Neuronal stem cell (in vitro differentiated cells): ENCODE measurements at regions not wholly inside any gene's neighbourhood (a gene's known extent, or its start where the extent isn't known, plus 50 kb on each side); places are given as distances from the start of the nearest gene placed in this dataset.

Experiments
- DNase-seq: peaks from one replicate; pipeline ENCODE4 v3.0.0-alpha.2; 2013; ENCODE audit warnings: low spot score
- H2AFZ ChIP-seq: one replicate; pipeline ENCODE4 v1.6.1; 2013; ENCODE audit warnings: mild to moderate bottlenecking, low read length, inconsistent platforms
- H2AK5ac ChIP-seq: 2 replicates; pipeline ENCODE4 v1.6.1; 2013; ENCODE audit warnings: low read depth, mild to moderate bottlenecking, inconsistent platforms, low read length, moderate library complexity, mixed read lengths
- H2BK120ac ChIP-seq: 2 replicates; pipeline ENCODE4 v1.6.1; 2013; ENCODE audit warnings: low read depth, mild to moderate bottlenecking, inconsistent platforms, low read length, moderate library complexity, mixed read lengths
- H2BK12ac ChIP-seq: one replicate; pipeline ENCODE4 v1.6.1; 2013; ENCODE audit warnings: low read length, inconsistent platforms
- H2BK15ac ChIP-seq: 2 replicates; pipeline ENCODE4 v1.6.1; 2013; ENCODE audit warnings: mild to moderate bottlenecking, low read length, inconsistent platforms, mixed read lengths
- H2BK5ac ChIP-seq: one replicate; pipeline ENCODE4 v1.6.1; 2013; ENCODE audit warnings: inconsistent platforms, mild to moderate bottlenecking, low read length, moderate library complexity
- H3K14ac ChIP-seq: one replicate; pipeline ENCODE4 v1.6.1; 2013; ENCODE audit warnings: low read length, inconsistent platforms
- H3K18ac ChIP-seq: 2 replicates; pipeline ENCODE4 v1.6.1; 2013; ENCODE audit warnings: low read length, inconsistent platforms
- H3K23ac ChIP-seq: 2 replicates; pipeline ENCODE4 v1.6.1; 2013; ENCODE audit warnings: low read depth, mild to moderate bottlenecking, mixed read lengths, low read length, inconsistent platforms; ENCODE audit not compliant: poor library complexity
- H3K27ac ChIP-seq: replicated peaks from 3 replicates; pipeline ENCODE4 v1.5.1; 2013; ENCODE audit warnings: low read length, inconsistent platforms
- H3K27me3 ChIP-seq, 3 experiments: 2 replicates each; pipeline ENCODE4 v1.6.1; 2013; ENCODE audit warnings: low read length in 3 of 3, mild to moderate bottlenecking in 2 of 3, inconsistent platforms in 1 of 3, low read depth in 1 of 3, mixed read lengths in 1 of 3, moderate library complexity in 1 of 3; ENCODE audit not compliant: control insufficient read depth in 3 of 3, insufficient read depth in 3 of 3
- H3K36me3 ChIP-seq, 2 donors: replicated peaks in 1 of 2; 2 replicates each; pipeline ENCODE4 v1.6.1; 2013; ENCODE audit warnings: low read length in 2 of 2; ENCODE audit not compliant: control insufficient read depth in 2 of 2, insufficient read depth in 2 of 2
- H3K4ac ChIP-seq: 2 replicates; pipeline ENCODE4 v1.6.1; 2013; ENCODE audit warnings: inconsistent platforms, mild to moderate bottlenecking, low read length, moderate library complexity
- H3K4me1 ChIP-seq, 2 donors: 1 replicate in 1 of 2; 2 replicates in 1 of 2; pipeline ENCODE4 v1.6.1; 2013; ENCODE audit warnings: low read length in 2 of 2, low read depth in 1 of 2; ENCODE audit not compliant: control insufficient read depth in 2 of 2, insufficient read depth in 1 of 2
- H3K4me2 ChIP-seq: one replicate; pipeline ENCODE4 v1.6.1; 2013; ENCODE audit warnings: mild to moderate bottlenecking, low read length, inconsistent platforms; ENCODE audit not compliant: insufficient read depth, poor library complexity, severe bottlenecking
- H3K4me3 ChIP-seq, 2 donors: 2 replicates each; pipeline ENCODE4 v1.5.1; 2013; ENCODE audit warnings: low read length in 2 of 2, mild to moderate bottlenecking in 2 of 2, inconsistent platforms in 1 of 2, moderate library complexity in 1 of 2
- H3K79me1 ChIP-seq: one replicate; pipeline ENCODE4 v1.6.1; 2013; ENCODE audit warnings: low read depth, mild to moderate bottlenecking, inconsistent platforms, low read length, moderate library complexity
- H3K9ac ChIP-seq: one replicate; pipeline ENCODE4 v1.6.1; 2013; ENCODE audit warnings: mild to moderate bottlenecking, low read depth, low read length, inconsistent platforms; ENCODE audit not compliant: poor library complexity
- H3K9me3 ChIP-seq, 2 donors: replicated peaks in 1 of 2; 2 replicates each; pipeline versions ENCODE3 to v1.6.1; 2013; ENCODE audit warnings: low read length in 2 of 2, mild to moderate bottlenecking in 2 of 2, inconsistent platforms in 1 of 2, low read depth in 1 of 2, mixed read lengths in 1 of 2, moderate library complexity in 1 of 2; ENCODE audit not compliant: control insufficient read depth in 2 of 2, insufficient read depth in 1 of 2
- H4K8ac ChIP-seq: one replicate; pipeline ENCODE4 v1.6.1; 2013; ENCODE audit warnings: low read depth, mild to moderate bottlenecking, inconsistent platforms, low read length, moderate library complexity
- H4K91ac ChIP-seq: one replicate; pipeline ENCODE4 v1.6.1; 2013; ENCODE audit warnings: low read length, low read depth, mild to moderate bottlenecking, inconsistent platforms; ENCODE audit not compliant: poor library complexity
- WGBS, 2 donors: extraction: QIAGEN DNeasy Blood & Tissue Kit; methylation state at CpG; one replicate each; pipeline ENCODE4 v1.1.7; 2013; ENCODE audit warnings: missing lambda C conversion rate in 2 of 2, mixed read lengths in 1 of 2; ENCODE audit not compliant: insufficient read length in 2 of 2, insufficient replicate concordance in 1 of 2; ENCODE audit errors: extremely low coverage in 2 of 2; 5-methylcytosine and 5-hydroxymethylcytosine counted together

DNA sequence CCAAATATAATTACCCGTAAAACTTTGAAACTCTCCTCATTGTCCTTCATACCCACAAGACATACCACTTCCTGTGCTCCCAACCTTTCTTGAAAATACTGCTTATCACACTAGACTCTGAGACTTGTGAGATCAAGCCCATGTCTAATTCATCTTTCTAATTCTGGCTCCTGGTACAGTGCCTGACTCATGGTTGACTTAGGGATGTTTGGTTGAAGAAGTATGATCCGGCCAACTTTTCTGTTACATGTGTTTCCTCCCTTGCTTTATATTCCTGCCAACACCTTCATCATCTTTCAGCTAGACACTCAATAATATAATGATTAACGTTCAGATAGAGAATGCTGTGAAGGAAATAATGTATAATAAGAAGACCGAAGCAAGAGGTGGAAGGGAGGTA, 58.2 kb downstream of the MEX3B start:
- no peak overlapping the region for H2BK15ac ChIP-seq
- no peaks in the 10 kb centered on the region for H3K27me3 ChIP-seq
- no peak overlapping the region for H2AFZ ChIP-seq
- no peak overlapping the region for H3K4me3 ChIP-seq
- peaks cover 5 to 13% of the 10 kb centered on the region in 2 donors for H3K9me3 ChIP-seq
- no peak overlapping the region for H3K9ac ChIP-seq
- no peaks in the 10 kb centered on the region for H3K79me1 ChIP-seq
- H2BK120ac ChIP-seq, result no peak overlapping the region
- no peak overlapping the region for H2BK12ac ChIP-seq
- H3K27ac ChIP-seq, result no peak overlapping the region
- H4K91ac ChIP-seq, result no peak overlapping the region
- no peak overlapping the region for H2AK5ac ChIP-seq
- no peak for DNase-seq
- H3K23ac ChIP-seq, result no peak overlapping the region
- no peak overlapping the region for H3K4me2 ChIP-seq
- no peak overlapping the region for H3K14ac ChIP-seq
- H3K36me3 ChIP-seq, result peaks cover 0 to 2% of the 10 kb centered on the region in 2 donors
- H4K8ac ChIP-seq, result no peak overlapping the region
- H2BK5ac ChIP-seq, result no peak overlapping the region
- 100% methylated on average over 1 of the region's 4 CpGs; no CpG with 5 or more reads in 1 of the 2 donors for WGBS, 2 donors
- H3K18ac ChIP-seq, result no peak overlapping the region
- no peaks in the 10 kb centered on the region for H3K4me1 ChIP-seq
- H3K4ac ChIP-seq, result no peak overlapping the region

DNA sequence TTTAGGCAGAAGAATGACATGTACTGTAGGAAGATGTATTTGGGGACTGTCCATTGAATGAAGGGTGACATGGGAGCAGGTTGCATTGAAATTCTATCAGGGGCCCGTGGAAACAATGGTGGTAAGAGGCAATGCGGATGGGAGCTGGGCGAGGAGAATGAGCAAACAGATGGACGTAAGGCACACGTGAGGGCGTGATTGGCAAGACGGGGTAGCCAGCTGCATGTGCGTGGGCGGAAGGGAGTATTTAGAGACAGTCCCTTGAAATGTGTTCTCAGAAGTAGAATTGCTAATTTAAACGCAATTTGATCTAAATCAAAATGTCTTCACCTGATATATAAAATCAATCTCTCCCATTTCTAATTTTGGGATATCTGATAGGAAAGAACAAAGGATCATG, 62.3 kb downstream of the MEX3B start:
- Histone ChIP-seq H2BK5ac (no peak overlapping the region), H2BK120ac (no peak overlapping the region), H4K8ac (no peak overlapping the region), H2AK5ac (no peak overlapping the region), H2BK12ac (no peak overlapping the region), H3K18ac (no peak overlapping the region), H3K4me3 (no peak overlapping the region), H3K27ac (no peak overlapping the region), H2AFZ (no peak overlapping the region), H3K79me1 (no peaks in the 10 kb centered on the region), H3K27me3 (no peaks in the 10 kb centered on the region), H3K14ac (no peak overlapping the region), H3K23ac (no peak overlapping the region), H3K9me3 (peaks cover 0 to 4% of the 10 kb centered on the region in 2 donors), H4K91ac (no peak overlapping the region), H3K9ac (no peak overlapping the region), H3K4me2 (no peak overlapping the region), H3K4me1 (peaks cover 0 to 3% of the 10 kb centered on the region in 2 donors), H2BK15ac (no peak overlapping the region), H3K4ac (no peak overlapping the region), H3K36me3 (no peaks in the 10 kb centered on the region)
- DNase-seq, result no peak
- WGBS, 2 donors, result no CpG with 5 or more reads among the region's 10 CpGs

DNA sequence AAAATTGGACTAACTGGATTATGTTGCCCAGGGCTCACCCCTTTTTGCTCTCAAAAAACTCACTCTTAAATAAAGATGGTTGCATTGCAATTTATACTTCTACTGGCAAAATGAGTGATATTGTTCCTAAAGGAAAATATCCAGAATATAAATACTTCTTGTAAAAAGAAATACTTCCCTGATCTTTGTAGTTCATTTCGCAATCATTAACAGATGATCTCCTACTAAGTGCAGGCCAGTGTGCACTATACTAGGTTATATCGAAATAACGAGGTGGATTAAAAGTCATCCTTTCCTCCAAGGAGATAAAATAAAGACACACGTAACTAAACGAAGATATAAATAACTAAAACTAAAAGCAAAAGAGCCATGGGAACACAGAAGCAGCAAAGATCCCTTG, 63.0 kb downstream of the MEX3B start:
- Histone ChIP-seq H2BK5ac (no peak overlapping the region), H3K14ac (no peak overlapping the region), H3K27ac (no peak overlapping the region), H3K18ac (no peak overlapping the region), H3K4me1 (peaks cover 0 to 3% of the 10 kb centered on the region in 2 donors), H3K27me3 (no peaks in the 10 kb centered on the region), H3K4ac (no peak overlapping the region), H2BK15ac (no peak overlapping the region), H3K9ac (no peak overlapping the region), H3K36me3 (no peaks in the 10 kb centered on the region), H2AFZ (no peak overlapping the region), H3K4me2 (no peak overlapping the region), H3K9me3 (peaks cover 6 to 7% of the 10 kb centered on the region in 2 donors), H3K4me3 (no peak overlapping the region), H2AK5ac (no peak overlapping the region), H3K79me1 (no peaks in the 10 kb centered on the region), H2BK12ac (no peak overlapping the region), H3K23ac (no peak overlapping the region), H4K8ac (no peak overlapping the region), H2BK120ac (no peak overlapping the region), H4K91ac (no peak overlapping the region)
- no CpG with 5 or more reads among the region's 5 CpGs for WGBS, 2 donors
- no peak for DNase-seq

- Histone ChIP-seq H2BK5ac (no peak overlapping the region), H3K27ac (no peak overlapping the region), H3K4me2 (no peak overlapping the region), H2BK120ac (no peak overlapping the region), H4K91ac (no peak overlapping the region), H4K8ac (no peak overlapping the region), H3K27me3 (no peaks in the 10 kb centered on the region), H3K18ac (no peak overlapping the region), H3K4me1 (peaks cover 0 to 3% of the 10 kb centered on the region in 2 donors), H2BK15ac (no peak overlapping the region), H3K9me3 (peaks cover 6 to 8% of the 10 kb centered on the region in 2 donors), H3K4me3 (no peak overlapping the region), H2AFZ (peak overlapping the region; percentile 65), H3K23ac (no peak overlapping the region), H3K9ac (no peak overlapping the region), H3K4ac (no peak overlapping the region), H3K79me1 (no peaks in the 10 kb centered on the region), H3K14ac (no peak overlapping the region), H2AK5ac (no peak overlapping the region), H2BK12ac (no peak overlapping the region), H3K36me3 (no peaks in the 10 kb centered on the region)
- no peak for DNase-seq
- WGBS, 2 donors, result no CpG with 5 or more reads among the region's 3 CpGs
Observed at GRCh38 chr15:81981908-81982307, 63.9 kb downstream of the MEX3B start.
